ENCODE measurements at regions not wholly inside any gene's neighbourhood (a gene's known extent, or its start where the extent isn't known, plus 50 kb on each side); places are given as distances from the start of the nearest gene placed in this dataset.
"Not testable (repeated sequence)": the region's sequence is repeated elsewhere in the genome, so short reads cannot be mapped to it uniquely, and the experiment has no call there.

DNA sequence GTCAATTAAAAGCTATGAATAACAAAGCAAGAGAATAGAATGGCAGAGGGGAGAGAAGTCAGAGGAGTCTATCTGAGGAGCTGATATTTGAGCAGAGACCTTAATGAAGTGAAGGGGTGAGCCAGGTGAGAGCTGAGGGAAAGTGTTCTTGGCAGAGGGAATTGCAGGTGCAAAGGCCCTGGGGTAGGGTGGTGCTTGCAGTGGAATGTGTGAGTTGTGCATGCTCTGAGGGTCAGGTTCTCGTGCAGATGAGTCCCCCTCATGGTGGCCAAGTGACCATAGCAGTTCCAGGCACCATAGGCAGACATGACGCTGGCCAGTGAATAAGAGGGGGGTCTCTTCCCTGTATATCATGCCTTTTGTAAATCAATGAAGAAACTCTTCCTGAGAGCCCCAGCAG lies 58.9 kb upstream of the ALX4 start:
- ATAC-seq (replicated peaks in 1 of 4) (no peak), DNase-seq (no peak)
- no peaks in the 10 kb centered on the region for H3K4me1 Mint-ChIP-seq
- Histone ChIP-seq H3K36me3 (ENCODE audit: control insufficient read depth in 2 of 2, extremely low read depth in 1 of 2, insufficient read depth in 1 of 2, low read length in 1 of 2) (no peaks in the 10 kb centered on the region), H3K27ac (ENCODE audit: low read length) (no peak overlapping the region), H3K4me3 (ENCODE audit: control insufficient read depth in 1 of 2, extremely low read depth in 1 of 2, low read length in 1 of 2) (no peak overlapping the region), H3K4me1 (ENCODE audit: control insufficient read depth in 1 of 2, extremely low read depth in 1 of 2, insufficient read depth in 2 of 2, low read length in 2 of 2) (no peaks in the 10 kb centered on the region), H3K27me3 (replicated peaks in 1 of 2; ENCODE audit: control insufficient read depth in 2 of 2, extremely low read depth in 1 of 2, insufficient read depth in 2 of 2, low read length in 1 of 2) (peaks cover 0 to 33% of the 10 kb centered on the region in 2 experiments), H3K9me3 (no peaks in the 10 kb centered on the region)
- H3K27ac Mint-ChIP-seq: no peak overlapping the region
- ChIA-PET POLR2A (no interaction called here), CTCF (no interaction called here)
- peaks cover 0 to 4% (median 0%) of the 10 kb centered on the region in 3 donors for H3K9me3 Mint-ChIP-seq
- 33% methylated on average over 1 of the region's 2 CpGs for WGBS (ENCODE audit: insufficient coverage)
- peaks cover 15 to 24% of the 10 kb centered on the region in 2 donors for H3K27me3 Mint-ChIP-seq
- no peak overlapping the region for H3K4me3 Mint-ChIP-seq
- no peaks in the 10 kb centered on the region for H3K36me3 Mint-ChIP-seq

DNA sequence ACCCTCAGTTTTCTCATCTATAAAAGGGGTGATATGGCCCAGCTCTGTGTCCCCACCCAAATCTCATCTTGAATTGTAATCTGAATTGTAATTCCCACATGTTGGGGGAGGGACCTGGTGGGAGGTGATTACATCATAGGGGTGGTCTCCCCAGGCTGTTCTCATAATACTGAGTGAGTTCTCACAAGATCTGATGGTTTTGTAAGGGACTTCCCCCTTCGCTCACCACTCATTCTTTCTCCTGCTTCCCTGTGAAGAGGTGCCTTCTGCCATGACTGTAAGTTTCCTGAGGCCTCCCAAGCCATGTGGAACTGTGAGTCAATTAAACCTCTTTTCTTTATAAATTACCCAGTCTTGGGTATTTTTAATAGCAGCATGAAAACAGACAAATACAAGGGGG lies 61.1 kb upstream of the ALX4 start:
- CTCF ChIA-PET, H3K4me1 Mint-ChIP-seq: not testable (repeated sequence)

GRCh38 chr11:44371706-44372105 lies 61.8 kb upstream of the ALX4 start:
- no peak for ATAC-seq (replicated peaks in 1 of 4)
- CTCF ChIA-PET: no interaction called here
- H3K9me3 ChIP-seq: no peaks in the 10 kb centered on the region

More for the DNA sequence above, 61.1 kb upstream of the ALX4 start:
- H3K36me3 ChIP-seq (ENCODE audit: control insufficient read depth in 2 of 2, extremely low read depth in 1 of 2, insufficient read depth in 1 of 2, low read length in 1 of 2); H3K36me3 Mint-ChIP-seq; POLR2A ChIA-PET; H3K9me3 Mint-ChIP-seq; H3K27ac ChIP-seq (ENCODE audit: low read length); H3K9me3 ChIP-seq; ATAC-seq (replicated peaks in 1 of 4); H3K4me3 Mint-ChIP-seq; H3K27ac Mint-ChIP-seq; DNase-seq; H3K4me3 ChIP-seq (ENCODE audit: control insufficient read depth in 1 of 2, extremely low read depth in 1 of 2, low read length in 1 of 2); H3K4me1 ChIP-seq (ENCODE audit: control insufficient read depth in 1 of 2, extremely low read depth in 1 of 2, insufficient read depth in 2 of 2, low read length in 2 of 2): not testable (repeated sequence)
- H3K27me3 ChIP-seq (replicated peaks in 1 of 2; ENCODE audit: control insufficient read depth in 2 of 2, extremely low read depth in 1 of 2, insufficient read depth in 2 of 2, low read length in 1 of 2): peaks cover 0 to 16% of the 10 kb centered on the region in 2 experiments
- peaks cover 8 to 14% of the 10 kb centered on the region in 2 donors for H3K27me3 Mint-ChIP-seq
- no CpG with 5 or more reads among the region's 1 CpG for WGBS (ENCODE audit: insufficient coverage)

DNA sequence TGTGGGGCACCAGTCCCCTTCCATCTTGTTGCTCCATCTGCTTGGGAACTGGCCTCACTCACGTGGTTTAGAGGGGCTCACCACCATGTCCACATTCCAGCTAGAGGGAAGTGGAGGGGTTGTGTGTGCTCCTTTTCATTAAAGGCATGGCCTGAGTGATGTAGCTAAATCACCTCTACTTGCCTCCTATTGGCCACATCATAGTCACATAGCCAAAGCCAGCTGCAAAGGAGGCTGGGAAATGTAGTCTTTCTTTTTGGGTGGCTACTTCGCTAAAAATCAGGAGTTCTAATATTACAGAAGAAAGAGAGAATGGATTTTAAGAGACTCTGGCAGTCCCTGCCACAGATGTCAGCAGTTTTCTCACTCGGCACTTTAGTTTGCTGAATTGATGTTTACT lies 63.0 kb upstream of the ALX4 start:
- Histone ChIP-seq H3K4me1 (ENCODE audit: control insufficient read depth in 1 of 2, extremely low read depth in 1 of 2, insufficient read depth in 2 of 2, low read length in 2 of 2) (no peaks in the 10 kb centered on the region), H3K27ac (ENCODE audit: low read length) (no peak overlapping the region), H3K27me3 (replicated peaks in 1 of 2; ENCODE audit: control insufficient read depth in 2 of 2, extremely low read depth in 1 of 2, insufficient read depth in 2 of 2, low read length in 1 of 2) (peaks cover 0 to 4% of the 10 kb centered on the region in 2 experiments), H3K4me3 (ENCODE audit: control insufficient read depth in 1 of 2, extremely low read depth in 1 of 2, low read length in 1 of 2) (no peak overlapping the region), H3K36me3 (ENCODE audit: control insufficient read depth in 2 of 2, extremely low read depth in 1 of 2, insufficient read depth in 1 of 2, low read length in 1 of 2) (no peaks in the 10 kb centered on the region), H3K9me3 (no peaks in the 10 kb centered on the region)
- ATAC-seq (replicated peaks in 1 of 4) (no peak), DNase-seq (no peak)
- CTCF ChIA-PET: no interaction called here
- H3K4me1 Mint-ChIP-seq: no peaks in the 10 kb centered on the region
- no peaks in the 10 kb centered on the region for H3K36me3 Mint-ChIP-seq
- H3K27me3 Mint-ChIP-seq: peaks cover 0 to 4% of the 10 kb centered on the region in 2 donors
- whole genome bisulfite sequencing (ENCODE audit: insufficient coverage): 88% methylated on average over 1 of the region's 3 CpGs
- POLR2A ChIA-PET: no interaction called here
- H3K4me3 Mint-ChIP-seq: no peak overlapping the region
- no peaks in the 10 kb centered on the region for H3K9me3 Mint-ChIP-seq
- no peak overlapping the region for H3K27ac Mint-ChIP-seq

More at GRCh38 chr11:44371706-44372105, 61.8 kb upstream of the ALX4 start:
- Histone ChIP-seq H3K4me3 (ENCODE audit: control insufficient read depth in 1 of 2, extremely low read depth in 1 of 2, low read length in 1 of 2) (no peak overlapping the region), H3K27me3 (replicated peaks in 1 of 2; ENCODE audit: control insufficient read depth in 2 of 2, extremely low read depth in 1 of 2, insufficient read depth in 2 of 2, low read length in 1 of 2) (peaks cover 0 to 12% of the 10 kb centered on the region in 2 experiments), H3K27ac (ENCODE audit: low read length) (no peak overlapping the region), H3K36me3 (ENCODE audit: control insufficient read depth in 2 of 2, extremely low read depth in 1 of 2, insufficient read depth in 1 of 2, low read length in 1 of 2) (no peaks in the 10 kb centered on the region), H3K4me1 (ENCODE audit: control insufficient read depth in 1 of 2, extremely low read depth in 1 of 2, insufficient read depth in 2 of 2, low read length in 2 of 2) (no peaks in the 10 kb centered on the region)
- Mint-ChIP-seq H3K4me3 (no peak overlapping the region), H3K9me3 (no peaks in the 10 kb centered on the region), H3K27ac (no peak overlapping the region), H3K27me3 (peaks cover 5 to 8% of the 10 kb centered on the region in 2 donors), H3K4me1 (no peaks in the 10 kb centered on the region), H3K36me3 (no peaks in the 10 kb centered on the region)
- POLR2A ChIA-PET: no interaction called here
- WGBS (ENCODE audit: insufficient coverage): 100% methylated on average over 2 of the region's 4 CpGs
- DNase-seq: no peak

DNA sequence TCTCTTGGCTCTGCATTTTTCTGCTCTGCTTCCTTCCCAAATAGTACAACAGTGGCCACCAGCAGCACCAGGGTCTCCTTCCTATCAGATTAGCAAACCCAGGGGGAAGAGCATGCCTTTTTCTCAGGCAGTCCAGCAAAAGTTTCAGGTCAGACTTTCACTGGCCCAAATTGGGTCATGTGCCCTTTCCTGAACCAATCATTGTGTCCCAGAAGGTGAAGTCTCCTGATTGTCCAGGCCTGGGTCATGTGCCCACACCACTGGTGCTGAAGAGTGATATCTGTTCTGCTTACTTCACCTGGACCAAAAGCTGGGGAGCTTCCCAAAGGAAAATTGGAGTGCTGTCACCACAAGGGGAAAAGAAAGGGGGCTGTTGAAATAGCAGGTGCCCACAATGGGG lies 64.1 kb upstream of the ALX4 start:
- H3K36me3 ChIP-seq (ENCODE audit: control insufficient read depth in 2 of 2, extremely low read depth in 1 of 2, insufficient read depth in 1 of 2, low read length in 1 of 2): no peaks in the 10 kb centered on the region
- peaks cover 0 to under 1% of the 10 kb centered on the region in 2 donors for H3K27me3 Mint-ChIP-seq
- ChIA-PET CTCF (no interaction called here), POLR2A (no interaction called here)
- no peaks in the 10 kb centered on the region for H3K9me3 Mint-ChIP-seq
- H3K27me3 ChIP-seq (replicated peaks in 1 of 2; ENCODE audit: control insufficient read depth in 2 of 2, extremely low read depth in 1 of 2, insufficient read depth in 2 of 2, low read length in 1 of 2): peaks cover 0 to 6% of the 10 kb centered on the region in 2 experiments
- no peaks in the 10 kb centered on the region for H3K4me1 Mint-ChIP-seq
- ATAC-seq (replicated peaks in 1 of 4): no peak
- H3K27ac ChIP-seq (ENCODE audit: low read length): no peak overlapping the region
- H3K4me1 ChIP-seq (ENCODE audit: control insufficient read depth in 1 of 2, extremely low read depth in 1 of 2, insufficient read depth in 2 of 2, low read length in 2 of 2): no peaks in the 10 kb centered on the region
- no peak for DNase-seq
- no peak overlapping the region for H3K4me3 ChIP-seq (ENCODE audit: control insufficient read depth in 1 of 2, extremely low read depth in 1 of 2, low read length in 1 of 2)
- no peaks in the 10 kb centered on the region for H3K9me3 ChIP-seq
- H3K4me3 Mint-ChIP-seq: no peak overlapping the region
- no peak overlapping the region for H3K27ac Mint-ChIP-seq
- no peaks in the 10 kb centered on the region for H3K36me3 Mint-ChIP-seq

DNA sequence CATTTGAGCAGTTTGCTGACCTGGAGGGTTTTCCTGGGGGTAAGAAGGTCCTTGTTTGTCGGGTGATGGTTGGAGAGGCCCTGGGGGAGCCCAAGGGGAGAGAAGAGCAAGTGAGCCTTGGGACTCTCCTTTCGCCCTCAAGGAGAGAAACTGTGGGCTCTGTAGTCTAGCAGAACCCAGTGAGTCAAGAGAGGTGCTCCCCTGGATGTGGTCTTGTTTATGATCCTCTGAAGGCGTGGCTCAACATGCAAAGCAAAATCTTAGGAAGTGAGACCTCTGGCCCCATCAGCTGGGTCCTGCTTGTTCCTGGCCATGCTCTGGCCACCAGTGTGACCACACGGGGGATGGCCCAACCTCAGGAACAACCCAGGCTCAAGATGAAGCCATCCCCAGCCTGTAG lies 66.5 kb upstream of the ALX4 start:
- peaks cover 5 to 8% of the 10 kb centered on the region in 2 donors for H3K27me3 Mint-ChIP-seq
- no peak overlapping the region for H3K27ac Mint-ChIP-seq
- Histone ChIP-seq H3K27ac (ENCODE audit: low read length) (no peak overlapping the region), H3K9me3 (no peaks in the 10 kb centered on the region), H3K36me3 (ENCODE audit: control insufficient read depth in 2 of 2, extremely low read depth in 1 of 2, insufficient read depth in 1 of 2, low read length in 1 of 2) (no peaks in the 10 kb centered on the region), H3K4me3 (ENCODE audit: control insufficient read depth in 1 of 2, extremely low read depth in 1 of 2, low read length in 1 of 2) (no peak overlapping the region), H3K4me1 (ENCODE audit: control insufficient read depth in 1 of 2, extremely low read depth in 1 of 2, insufficient read depth in 2 of 2, low read length in 2 of 2) (no peaks in the 10 kb centered on the region), H3K27me3 (replicated peaks in 1 of 2; ENCODE audit: control insufficient read depth in 2 of 2, extremely low read depth in 1 of 2, insufficient read depth in 2 of 2, low read length in 1 of 2) (peaks cover 0 to 21% of the 10 kb centered on the region in 2 experiments)
- ATAC-seq (replicated peaks in 1 of 4) (no peak), DNase-seq (no peak)
- no peak overlapping the region for H3K4me3 Mint-ChIP-seq
- POLR2A ChIA-PET: no interaction called here
- H3K4me1 Mint-ChIP-seq: no peaks in the 10 kb centered on the region
- H3K36me3 Mint-ChIP-seq: no peaks in the 10 kb centered on the region
- no peaks in the 10 kb centered on the region for H3K9me3 Mint-ChIP-seq
- 68% methylated on average over 4 of the region's 4 CpGs for WGBS (ENCODE audit: insufficient coverage)
- CTCF ChIA-PET: no interaction called here

- Histone ChIP-seq H3K27me3 (replicated peaks in 1 of 2; ENCODE audit: control insufficient read depth in 2 of 2, extremely low read depth in 1 of 2, insufficient read depth in 2 of 2, low read length in 1 of 2) (peaks cover 0 to 27% of the 10 kb centered on the region in 2 experiments), H3K36me3 (ENCODE audit: control insufficient read depth in 2 of 2, extremely low read depth in 1 of 2, insufficient read depth in 1 of 2, low read length in 1 of 2) (no peaks in the 10 kb centered on the region), H3K4me3 (ENCODE audit: control insufficient read depth in 1 of 2, extremely low read depth in 1 of 2, low read length in 1 of 2) (no peak overlapping the region), H3K27ac (ENCODE audit: low read length) (no peak overlapping the region), H3K4me1 (ENCODE audit: control insufficient read depth in 1 of 2, extremely low read depth in 1 of 2, insufficient read depth in 2 of 2, low read length in 2 of 2) (no peaks in the 10 kb centered on the region), H3K9me3 (no peaks in the 10 kb centered on the region)
- no peak for ATAC-seq (replicated peaks in 1 of 4)
- H3K36me3 Mint-ChIP-seq: no peaks in the 10 kb centered on the region
- no CpG with 5 or more reads among the region's 2 CpGs for WGBS (ENCODE audit: insufficient coverage)
- CTCF ChIA-PET: no interaction called here
- no peak overlapping the region for H3K4me3 Mint-ChIP-seq
- POLR2A ChIA-PET: no interaction called here
- H3K9me3 Mint-ChIP-seq: no peaks in the 10 kb centered on the region
- H3K4me1 Mint-ChIP-seq: no peaks in the 10 kb centered on the region
- H3K27ac Mint-ChIP-seq: no peak overlapping the region
- peaks cover 11 to 14% of the 10 kb centered on the region in 2 donors for H3K27me3 Mint-ChIP-seq
- DNase-seq: no peak
Measured at GRCh38 chr11:44377121-44377520, 67.2 kb upstream of the ALX4 start.
